Neural progenitor cell (in vitro differentiated cells): ENCODE measurements at regions not wholly inside any gene's neighbourhood (a gene's known extent, or its start where the extent isn't known, plus 50 kb on each side); places are given as distances from the start of the nearest gene placed in this dataset.
A peak's percentile ranks its signal among the peaks of the same experiment; 100 is the strongest.

Source experiments
- DNase-seq: peaks from one replicate; pipeline ENCODE4 v3.0.0-alpha.2; 2016; ENCODE audit warnings: low spot score
- H2AFZ ChIP-seq: fragments of 200-600 bp; sonication (generic); replicated peaks from 2 replicates; pipeline ENCODE4 v1.6.1; 2016; ENCODE audit warnings: antibody characterized with exemption
- H3F3A ChIP-seq: fragments of 200-600 bp; sonication (generic); 2 replicates; pipeline ENCODE4 v1.6.1; 2016; ENCODE audit warnings: antibody characterized with exemption, low read depth
- H3K27ac ChIP-seq: fragments of 200-600 bp; sonication (generic); 2 replicates; pipeline ENCODE4 v1.5.1; 2016; ENCODE audit warnings: mild to moderate bottlenecking
- H3K27me3 ChIP-seq: fragments of 200-600 bp; sonication (generic); 2 replicates; pipeline ENCODE4 v1.6.1; 2016; ENCODE audit warnings: mild to moderate bottlenecking, moderate library complexity
- H3K36me3 ChIP-seq: fragments of 200-600 bp; sonication (generic); 2 replicates; pipeline ENCODE4 v1.5.1; 2016
- H3K4me1 ChIP-seq: fragments of 200-600 bp; sonication (generic); 2 replicates; pipeline ENCODE4 v1.6.1; 2016; ENCODE audit warnings: mixed run types
- H3K4me2 ChIP-seq: fragments of 200-600 bp; sonication (generic); 2 replicates; pipeline ENCODE4 v1.6.1; 2016
- H3K4me3 ChIP-seq: fragments of 200-600 bp; sonication (generic); 2 replicates; pipeline ENCODE4 v1.5.1; 2016
- H3K79me2 ChIP-seq: fragments of 200-600 bp; sonication (generic); 2 replicates; pipeline ENCODE4 v1.6.1; 2016; ENCODE audit warnings: low read depth
- H3K9ac ChIP-seq: fragments of 200-600 bp; sonication (generic); 2 replicates; pipeline ENCODE4 v1.6.1; 2016
- H3K9me3 ChIP-seq: fragments of 200-600 bp; sonication (generic); 2 replicates; pipeline ENCODE4 v1.5.1; 2016; ENCODE audit warnings: low read depth
- H4K20me1 ChIP-seq: fragments of 200-600 bp; sonication (generic); 2 replicates; pipeline ENCODE4 v1.6.1; 2016; ENCODE audit warnings: low read depth
- H3K27ac Mint-ChIP-seq: 3 replicates; pipeline ENCODE4 v1.8.0; 2021; ENCODE audit warnings: mixed read lengths
- H3K27me3 Mint-ChIP-seq: 2 replicates; pipeline ENCODE4 v1.8.0; 2022; ENCODE audit warnings: low read depth, mild to moderate bottlenecking, inconsistent platforms, moderate library complexity, mixed read lengths; ENCODE audit not compliant: insufficient read depth
- H3K36me3 Mint-ChIP-seq: 3 replicates; pipeline ENCODE4 v1.8.0; 2021; ENCODE audit warnings: mixed read lengths
- H3K4me1 Mint-ChIP-seq: 3 replicates; pipeline ENCODE4 v1.8.0; 2021; ENCODE audit warnings: mixed read lengths
- H3K4me3 Mint-ChIP-seq: 3 replicates; pipeline ENCODE4 v1.8.0; 2021; ENCODE audit warnings: mild to moderate bottlenecking, moderate library complexity, mixed read lengths
- H3K9me3 Mint-ChIP-seq: 3 replicates; pipeline ENCODE4 v1.8.0; 2020; ENCODE audit warnings: mixed read lengths
- CTCF ChIP-seq: fragments of 200-600 bp; sonication (generic); IDR thresholded peaks from 2 replicates; pipeline ENCODE4 v1.5.1; 2017; ENCODE audit warnings: antibody characterized with exemption, mild to moderate bottlenecking
- EZH2 ChIP-seq: fragments of 200-600 bp; sonication (generic); IDR thresholded peaks from 2 replicates; pipeline ENCODE4 v1.6.1; 2017; ENCODE audit warnings: antibody characterized with exemption, mild to moderate bottlenecking, moderate library complexity
- EZH2phosphoT487 ChIP-seq: fragments of 200-600 bp; sonication (generic); IDR thresholded peaks from 2 replicates; pipeline ENCODE4 v1.6.1; 2017; ENCODE audit warnings: antibody characterized with exemption

GRCh38 chr3:180467177-180467576 lies 134.8 kb upstream of the TTC14 start:
- Histone ChIP-seq H3K9ac (no peak overlapping the region), H3K27ac (no peak overlapping the region), H2AFZ (no peak overlapping the region), H3K4me1 (no peaks in the 10 kb centered on the region), H3F3A (no peaks in the 10 kb centered on the region), H4K20me1 (no peaks in the 10 kb centered on the region), H3K4me3 (no peak overlapping the region), H3K79me2 (no peaks in the 10 kb centered on the region), H3K36me3 (no peaks in the 10 kb centered on the region), H3K27me3 (no peaks in the 10 kb centered on the region), H3K9me3 (no peaks in the 10 kb centered on the region), H3K4me2 (no peak overlapping the region)
- no peak for DNase-seq
- H3K27ac Mint-ChIP-seq, result no peak overlapping the region
- no peaks in the 10 kb centered on the region for H3K4me1 Mint-ChIP-seq
- no peaks in the 10 kb centered on the region for H3K36me3 Mint-ChIP-seq
- TF ChIP-seq CTCF, result no peak
- TF ChIP-seq EZH2phosphoT487, result no peak
- TF ChIP-seq EZH2, result no peak
- H3K9me3 Mint-ChIP-seq, result no peaks in the 10 kb centered on the region
- no peak overlapping the region for H3K4me3 Mint-ChIP-seq
- H3K27me3 Mint-ChIP-seq, result no peaks in the 10 kb centered on the region

GRCh38 chr3:180469149-180469548 lies 132.8 kb upstream of the TTC14 start:
- TF ChIP-seq EZH2, result no peak
- TF ChIP-seq EZH2phosphoT487, result no peak
- no peak for TF ChIP-seq CTCF
- no peaks in the 10 kb centered on the region for H3F3A ChIP-seq
- DNase-seq, result no peak
- Mint-ChIP-seq H3K9me3 (no peaks in the 10 kb centered on the region), H3K4me1 (no peaks in the 10 kb centered on the region), H3K4me3 (no peak overlapping the region), H3K27me3 (no peaks in the 10 kb centered on the region), H3K27ac (no peak overlapping the region), H3K36me3 (no peaks in the 10 kb centered on the region)
- no peak overlapping the region for H2AFZ ChIP-seq
- no peaks in the 10 kb centered on the region for H3K27me3 ChIP-seq
- H3K79me2 ChIP-seq, result no peaks in the 10 kb centered on the region
- no peaks in the 10 kb centered on the region for H3K9me3 ChIP-seq
- no peak overlapping the region for H3K9ac ChIP-seq
- no peaks in the 10 kb centered on the region for H3K4me1 ChIP-seq
- H4K20me1 ChIP-seq, result no peaks in the 10 kb centered on the region
- no peak overlapping the region for H3K4me2 ChIP-seq
- H3K27ac ChIP-seq, result no peak overlapping the region
- H3K36me3 ChIP-seq, result no peaks in the 10 kb centered on the region
- no peak overlapping the region for H3K4me3 ChIP-seq

- H3K27me3 Mint-ChIP-seq, result no peaks in the 10 kb centered on the region
- DNase-seq, result no peak
- Histone ChIP-seq H3K4me3 (no peak overlapping the region), H3K27me3 (no peaks in the 10 kb centered on the region), H3K36me3 (no peaks in the 10 kb centered on the region), H3K4me2 (peak overlapping the region; percentile 43), H4K20me1 (no peaks in the 10 kb centered on the region), H3K79me2 (no peaks in the 10 kb centered on the region), H3K27ac (no peak overlapping the region), H3F3A (peaks cover 11% of the 10 kb centered on the region), H3K9ac (no peak overlapping the region), H3K4me1 (peaks cover 26% of the 10 kb centered on the region), H2AFZ (no peak overlapping the region), H3K9me3 (no peaks in the 10 kb centered on the region)
- TF ChIP-seq CTCF (no peak), EZH2 (no peak), EZH2phosphoT487 (no peak)
- peaks cover 2% of the 10 kb centered on the region for H3K9me3 Mint-ChIP-seq
- H3K36me3 Mint-ChIP-seq, result no peaks in the 10 kb centered on the region
- H3K27ac Mint-ChIP-seq, result no peak overlapping the region
- H3K4me3 Mint-ChIP-seq, result no peak overlapping the region
- H3K4me1 Mint-ChIP-seq, result peaks cover 18% of the 10 kb centered on the region
Measured at GRCh38 chr3:180478695-180479094, 123.3 kb upstream of the TTC14 start.

GRCh38 chr3:180492047-180492446 lies 109.9 kb upstream of the TTC14 start:
- Histone ChIP-seq H3K27ac (no peak overlapping the region), H3K9me3 (no peaks in the 10 kb centered on the region), H3K79me2 (no peaks in the 10 kb centered on the region), H3K27me3 (no peaks in the 10 kb centered on the region), H3F3A (no peaks in the 10 kb centered on the region), H3K36me3 (no peaks in the 10 kb centered on the region), H3K4me3 (no peak overlapping the region), H2AFZ (no peak overlapping the region), H3K9ac (no peak overlapping the region), H3K4me2 (no peak overlapping the region), H3K4me1 (no peaks in the 10 kb centered on the region), H4K20me1 (no peaks in the 10 kb centered on the region)
- no peak for DNase-seq
- peaks cover 10% of the 10 kb centered on the region for H3K9me3 Mint-ChIP-seq
- no peak for TF ChIP-seq EZH2
- TF ChIP-seq EZH2phosphoT487, result no peak
- TF ChIP-seq CTCF, result no peak
- no peak overlapping the region for H3K27ac Mint-ChIP-seq
- H3K36me3 Mint-ChIP-seq, result no peaks in the 10 kb centered on the region
- no peaks in the 10 kb centered on the region for H3K27me3 Mint-ChIP-seq
- no peaks in the 10 kb centered on the region for H3K4me1 Mint-ChIP-seq
- no peak overlapping the region for H3K4me3 Mint-ChIP-seq
